ENCODE measurements at regions not wholly inside any gene's neighbourhood (a gene's known extent, or its start where the extent isn't known, plus 50 kb on each side); places are given as distances from the start of the nearest gene placed in this dataset.

- DNase-seq: no peak
These were observed 62.9 kb upstream of the NDST3 start for GRCh38 chr4:117971403-117971802.

GRCh38 chr4:117983541-117984365 lies 50.5 kb upstream of the NDST3 start:
- DNase-seq: no peak

DNA sequence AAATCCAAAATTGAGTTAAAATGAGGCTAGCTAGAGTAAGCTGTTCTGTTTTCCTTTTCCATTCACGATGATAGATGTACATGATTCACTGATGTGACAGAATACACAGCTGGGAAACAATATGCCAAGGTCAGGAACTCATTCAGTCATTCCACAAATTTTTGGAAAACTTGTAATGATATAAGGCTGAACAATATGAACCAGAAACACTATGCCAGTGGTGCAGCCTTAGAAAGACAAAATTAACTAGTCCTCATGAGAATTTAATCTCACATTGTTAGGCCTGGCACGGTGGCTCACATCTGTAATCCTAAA lies 50.0 kb upstream of the NDST3 start:
- no peak for DNase-seq

All from NCI-H1048 (cell line).